Ammon's horn (tissue), 1 donor: ENCODE measurements at regions not wholly inside any gene's neighbourhood (a gene's known extent, or its start where the extent isn't known, plus 50 kb on each side); places are given as distances from the start of the nearest gene placed in this dataset.
"Not testable (repeated sequence)": the region's sequence is repeated elsewhere in the genome, so short reads cannot be mapped to it uniquely, and the experiment has no call there.

Experiments
- DNase-seq: peaks from one replicate; pipeline ENCODE4 v3.0.0-alpha.2; 2016; ENCODE audit warnings: low spot score

- DNase-seq, result no peak
These were observed 329.2 kb downstream of the SEC16B start for GRCh38 chr1:177640687-177641086.

- not testable (repeated sequence) for DNase-seq
These were observed 335.7 kb downstream of the SEC16B start for GRCh38 chr1:177634151-177634550.

- DNase-seq, result no peak
These were observed 336.8 kb downstream of the SEC16B start for GRCh38 chr1:177632923-177633615.

- DNase-seq, result no peak
These were observed 338.1 kb downstream of the SEC16B start for GRCh38 chr1:177631770-177632169.

- no peak for DNase-seq
These were observed 340.3 kb downstream of the SEC16B start for GRCh38 chr1:177629526-177629925.

GRCh38 chr1:177627148-177627910 lies 342.5 kb downstream of the SEC16B start:
- DNase-seq, result no peak

- no peak for DNase-seq
These were observed 349.1 kb downstream of the SEC16B start for GRCh38 chr1:177620636-177621190.

- no peak for DNase-seq
These were observed 354.6 kb downstream of the SEC16B start for GRCh38 chr1:177615251-177615650.

- DNase-seq, result no peak
These were observed 358.5 kb downstream of the SEC16B start for GRCh38 chr1:177611402-177611801.

- DNase-seq, result no peak
These were observed 359.9 kb downstream of the SEC16B start for GRCh38 chr1:177609953-177610352.

- peak; percentile 13 for DNase-seq
These were observed 368.9 kb downstream of the SEC16B start for GRCh38 chr1:177600936-177601335.

- DNase-seq, result no peak
These were observed 369.5 kb downstream of the SEC16B start for GRCh38 chr1:177600321-177600720.

- DNase-seq, result no peak
These were observed 372.5 kb downstream of the SEC16B start for GRCh38 chr1:177597393-177597792.

- DNase-seq, result no peak
These were observed 373.4 kb downstream of the SEC16B start for GRCh38 chr1:177596485-177596884.

- DNase-seq, result no peak
These were observed 376.8 kb downstream of the SEC16B start for GRCh38 chr1:177593105-177593504.

- no peak for DNase-seq
These were observed 377.2 kb downstream of the SEC16B start for GRCh38 chr1:177592624-177593023.

GRCh38 chr1:177591155-177591554 lies 378.7 kb downstream of the SEC16B start:
- no peak for DNase-seq

- DNase-seq, result no peak
These were observed 380.7 kb downstream of the SEC16B start for GRCh38 chr1:177589166-177589565.

GRCh38 chr1:177586429-177586828 lies 383.4 kb downstream of the SEC16B start:
- no peak for DNase-seq

- no peak for DNase-seq
These were observed 384.3 kb downstream of the SEC16B start for GRCh38 chr1:177585302-177586220.

- DNase-seq, result no peak
These were observed 396.0 kb downstream of the SEC16B start for GRCh38 chr1:177573901-177574300.

GRCh38 chr1:177571485-177572076 lies 398.3 kb downstream of the SEC16B start:
- no peak for DNase-seq
